ENCODE measurements at regions not wholly inside any gene's neighbourhood (a gene's known extent, or its start where the extent isn't known, plus 50 kb on each side); places are given as distances from the start of the nearest gene placed in this dataset.

GRCh38 chr6:95309545-95309944, 267.8 kb upstream of the MANEA start:
- no peaks in the 10 kb centered on the region for H3K27me3 ChIP-seq (replicated peaks in 1 of 7)

GRCh38 chr6:95318137-95318536, 259.2 kb upstream of the MANEA start:
- intact Hi-C loops (cut with DNase I; ENCODE audit: low total_unique reads): no loop called here
- Histone ChIP-seq H3K27ac (no peak overlapping the region), H3K27me3 (replicated peaks in 1 of 7) (no peaks in the 10 kb centered on the region), H3K36me3 (no peaks in the 10 kb centered on the region), H3K4me1 (no peaks in the 10 kb centered on the region), H3K9me3 (no peaks in the 10 kb centered on the region), H3K4me3 (no peak overlapping the region)
- no peak for TF ChIP-seq CTCF (IDR thresholded peaks at IDR 0.05 in 8 of 11, conservative IDR thresholded peaks at IDR 0.05 in 3 of 11)
- TF ChIP-seq POLR2A (IDR thresholded peaks at IDR 0.05): no peak
- no peak for TF ChIP-seq POLR2AphosphoS5 (IDR thresholded peaks at IDR 0.05)
- WGBS, 5 donors: 69 to 87% (median 81%) methylated on average over 1 of the region's 1 CpG
- DNase-seq: no peak

More at GRCh38 chr6:95309545-95309944, 267.8 kb upstream of the MANEA start:
- WGBS, 5 donors: 63 to 76% (median 68%) methylated on average over 3 of the region's 3 CpGs
- TF ChIP-seq POLR2AphosphoS5 (IDR thresholded peaks at IDR 0.05) (no peak), POLR2A (IDR thresholded peaks at IDR 0.05) (no peak), CTCF (IDR thresholded peaks at IDR 0.05 in 8 of 11, conservative IDR thresholded peaks at IDR 0.05 in 3 of 11) (no peak)
- no peaks in the 10 kb centered on the region for H3K4me1 ChIP-seq
- no peaks in the 10 kb centered on the region for H3K36me3 ChIP-seq
- intact Hi-C loops (cut with DNase I; ENCODE audit: low total_unique reads): no loop called here
- H3K4me3 ChIP-seq: no peak overlapping the region
- no peak for DNase-seq
- no peaks in the 10 kb centered on the region for H3K9me3 ChIP-seq
- no peak overlapping the region for H3K27ac ChIP-seq

GRCh38 chr6:95321126-95321525, 256.2 kb upstream of the MANEA start:
- WGBS, 5 donors: 57 to 68% (median 67%) methylated on average over 2 of the region's 2 CpGs
- Histone ChIP-seq H3K27me3 (replicated peaks in 1 of 7) (no peaks in the 10 kb centered on the region), H3K27ac (no peak overlapping the region), H3K9me3 (no peaks in the 10 kb centered on the region), H3K36me3 (no peaks in the 10 kb centered on the region), H3K4me1 (no peaks in the 10 kb centered on the region), H3K4me3 (no peak overlapping the region)
- intact Hi-C loops (cut with DNase I; ENCODE audit: low total_unique reads): no loop called here
- TF ChIP-seq POLR2A (IDR thresholded peaks at IDR 0.05) (no peak), POLR2AphosphoS5 (IDR thresholded peaks at IDR 0.05) (no peak), CTCF (IDR thresholded peaks at IDR 0.05 in 8 of 11, conservative IDR thresholded peaks at IDR 0.05 in 3 of 11) (no peak)
- no peak for DNase-seq

GRCh38 chr6:95325916-95326315, 251.4 kb upstream of the MANEA start:
- DNase-seq: no peak
- no peak overlapping the region for H3K27ac ChIP-seq
- H3K4me1 ChIP-seq: no peaks in the 10 kb centered on the region
- H3K27me3 ChIP-seq (replicated peaks in 1 of 7): no peaks in the 10 kb centered on the region
- intact Hi-C loops (cut with DNase I; ENCODE audit: low total_unique reads): no loop called here
- TF ChIP-seq CTCF (IDR thresholded peaks at IDR 0.05 in 8 of 11, conservative IDR thresholded peaks at IDR 0.05 in 3 of 11) (no peak), POLR2A (IDR thresholded peaks at IDR 0.05) (no peak), POLR2AphosphoS5 (IDR thresholded peaks at IDR 0.05) (no peak)
- 50 to 57% (median 54%) methylated on average over 1 of the region's 1 CpG for WGBS, 5 donors
- H3K9me3 ChIP-seq: no peaks in the 10 kb centered on the region
- no peaks in the 10 kb centered on the region for H3K36me3 ChIP-seq
- no peak overlapping the region for H3K4me3 ChIP-seq
